EH (cell line): ENCODE measurements at regions not wholly inside any gene's neighbourhood (a gene's known extent, or its start where the extent isn't known, plus 50 kb on each side); places are given as distances from the start of the nearest gene placed in this dataset.

Experiments used
- DNase-seq: peaks from one replicate; pipeline ENCODE4 v3.0.0-alpha.2; 2015; ENCODE audit warnings: low read depth

GRCh38 chr7:84490661-84491060, 296.1 kb upstream of the SEMA3A start:
- DNase-seq: peak; percentile 50

- DNase-seq: peak; percentile 62
Measured at GRCh38 chr7:84484502-84485079, 290.0 kb upstream of the SEMA3A start.

GRCh38 chr7:84482476-84482875, 287.9 kb upstream of the SEMA3A start:
- DNase-seq: peak; percentile 19

GRCh38 chr7:84479059-84479458, 284.5 kb upstream of the SEMA3A start:
- no peak for DNase-seq

DNA sequence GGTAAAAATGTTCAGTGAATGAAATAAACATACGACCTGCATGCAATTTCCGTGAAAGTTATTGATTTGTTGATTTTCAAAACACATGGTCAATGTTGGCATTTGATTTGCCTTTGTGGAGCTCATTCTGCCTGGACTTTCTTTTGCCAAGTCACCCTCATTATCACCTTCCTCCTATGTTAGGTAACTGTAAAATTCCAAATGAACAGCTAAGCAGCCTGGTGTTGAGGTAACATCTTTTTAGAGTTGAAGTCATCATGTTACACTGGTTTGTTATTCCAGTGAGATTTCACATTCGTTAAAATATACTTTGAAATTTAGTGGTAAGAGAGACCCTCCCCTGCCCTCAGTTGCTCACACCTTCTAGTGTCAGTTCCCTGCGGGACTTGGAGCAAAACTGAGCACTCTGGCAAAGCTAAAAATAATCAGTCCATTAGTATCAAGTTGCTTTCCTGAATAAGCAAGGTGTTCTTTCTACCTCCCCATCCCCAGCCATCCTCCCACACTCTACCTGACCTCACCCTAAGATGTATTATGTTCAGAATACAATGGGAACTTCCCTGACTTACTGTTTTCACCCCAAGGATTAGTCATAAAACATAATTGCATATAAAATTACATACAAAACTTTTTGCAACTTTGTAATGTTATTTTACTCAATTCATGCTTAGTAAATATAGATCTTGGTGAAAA, 283.3 kb upstream of the SEMA3A start:
- DNase-seq: no peak

GRCh38 chr7:84474436-84474835, 279.8 kb upstream of the SEMA3A start:
- DNase-seq: no peak

- no peak for DNase-seq
Measured at GRCh38 chr7:84471576-84471975, 277.0 kb upstream of the SEMA3A start.

DNA sequence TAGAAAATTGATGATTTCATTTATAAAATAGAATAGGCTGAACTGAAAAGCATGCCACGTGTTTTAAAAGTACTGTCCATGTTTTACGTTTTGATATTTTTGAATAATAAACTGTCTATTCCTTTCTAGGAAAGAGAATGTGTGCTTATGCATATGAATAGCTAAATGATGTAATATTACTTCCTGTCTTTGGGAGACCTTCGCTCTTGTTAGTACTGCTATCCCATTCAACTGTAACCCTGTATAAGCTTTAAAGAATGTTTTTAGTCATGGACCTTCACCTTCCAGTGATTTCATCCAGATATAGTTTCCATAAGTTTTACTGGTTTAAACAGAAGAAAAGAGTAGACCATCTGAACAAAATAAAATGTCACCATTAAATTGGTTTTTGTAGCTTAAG, 274.4 kb upstream of the SEMA3A start:
- no peak for DNase-seq

DNA sequence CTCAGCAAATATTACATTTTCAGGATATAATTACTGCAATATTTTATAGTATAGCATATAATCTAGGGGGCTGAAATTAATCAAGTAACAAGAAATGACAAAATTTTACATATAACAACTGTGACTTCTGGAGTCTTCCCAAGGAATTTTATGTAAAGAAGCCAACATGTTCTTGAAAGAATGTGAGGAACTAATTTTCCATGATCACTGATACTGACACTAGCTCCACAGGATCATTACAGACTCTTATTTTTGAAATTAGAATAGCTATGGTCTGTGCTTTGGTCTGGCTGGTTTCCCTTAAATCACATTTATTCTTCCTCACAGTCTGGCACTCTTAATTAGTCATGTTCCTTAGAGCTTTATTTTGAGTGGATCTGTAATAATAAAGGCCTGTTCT, 267.7 kb upstream of the SEMA3A start:
- no peak for DNase-seq

- no peak for DNase-seq
Measured at GRCh38 chr7:84461093-84461492, 266.5 kb upstream of the SEMA3A start.

DNA sequence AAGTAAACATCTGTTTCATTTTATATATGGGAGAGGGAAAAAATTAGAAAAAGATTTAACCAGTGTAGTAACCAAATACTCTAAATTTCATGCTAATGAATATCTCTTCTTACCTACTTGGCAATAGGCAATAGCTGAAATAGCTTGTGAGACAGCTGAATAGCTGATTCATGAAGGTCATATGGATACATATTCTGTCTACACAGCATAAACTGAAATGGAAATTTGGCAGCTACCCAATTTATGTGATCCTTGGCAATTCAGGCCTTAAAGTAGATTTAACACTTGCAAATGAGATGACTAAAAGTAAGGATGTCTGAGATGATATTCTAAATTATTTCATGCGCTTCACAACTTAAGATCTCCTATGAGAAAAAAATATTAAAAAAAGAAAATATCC, 261.2 kb upstream of the SEMA3A start:
- no peak for DNase-seq

GRCh38 chr7:84454174-84454959, 259.8 kb upstream of the SEMA3A start:
- DNase-seq: peak; percentile 3

DNA sequence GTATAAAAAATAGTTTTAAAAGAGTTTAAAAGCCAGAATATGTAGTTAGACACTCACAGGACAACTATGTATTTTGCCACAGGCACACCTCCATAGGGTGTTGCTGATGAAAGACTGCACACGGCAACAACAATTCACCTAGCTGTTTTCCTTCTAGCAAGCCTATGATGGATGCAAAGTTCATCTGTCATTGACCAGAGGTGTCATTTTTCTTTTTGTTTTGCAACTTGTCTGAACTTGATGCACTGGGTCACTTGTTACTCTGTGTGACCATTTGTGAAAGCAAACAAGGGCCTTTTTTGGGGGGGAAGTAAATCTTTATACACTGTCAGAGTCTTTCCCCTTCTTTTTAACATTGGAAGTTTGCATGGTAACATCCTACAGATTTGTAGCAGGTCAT, 258.0 kb upstream of the SEMA3A start:
- no peak for DNase-seq

DNA sequence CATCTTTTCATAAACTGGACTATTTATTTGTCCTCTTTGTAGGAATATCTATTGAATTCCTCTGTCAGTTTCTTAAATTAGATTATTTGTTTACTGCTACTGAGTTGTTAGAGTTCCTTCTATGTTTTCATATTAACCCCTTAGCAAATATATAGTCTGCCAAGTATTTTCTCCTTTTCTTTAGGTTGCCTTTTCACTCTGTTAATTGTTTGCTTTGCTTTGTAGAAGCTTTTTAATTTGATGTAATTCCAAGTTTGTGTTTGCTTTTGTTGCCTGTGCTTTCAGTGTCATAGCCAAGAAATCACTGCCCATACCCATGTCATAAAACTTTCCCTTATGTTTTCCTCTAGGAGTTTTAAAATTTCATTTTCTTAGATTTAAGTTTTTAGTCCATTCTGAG, 256.2 kb upstream of the SEMA3A start:
- DNase-seq: no peak

DNA sequence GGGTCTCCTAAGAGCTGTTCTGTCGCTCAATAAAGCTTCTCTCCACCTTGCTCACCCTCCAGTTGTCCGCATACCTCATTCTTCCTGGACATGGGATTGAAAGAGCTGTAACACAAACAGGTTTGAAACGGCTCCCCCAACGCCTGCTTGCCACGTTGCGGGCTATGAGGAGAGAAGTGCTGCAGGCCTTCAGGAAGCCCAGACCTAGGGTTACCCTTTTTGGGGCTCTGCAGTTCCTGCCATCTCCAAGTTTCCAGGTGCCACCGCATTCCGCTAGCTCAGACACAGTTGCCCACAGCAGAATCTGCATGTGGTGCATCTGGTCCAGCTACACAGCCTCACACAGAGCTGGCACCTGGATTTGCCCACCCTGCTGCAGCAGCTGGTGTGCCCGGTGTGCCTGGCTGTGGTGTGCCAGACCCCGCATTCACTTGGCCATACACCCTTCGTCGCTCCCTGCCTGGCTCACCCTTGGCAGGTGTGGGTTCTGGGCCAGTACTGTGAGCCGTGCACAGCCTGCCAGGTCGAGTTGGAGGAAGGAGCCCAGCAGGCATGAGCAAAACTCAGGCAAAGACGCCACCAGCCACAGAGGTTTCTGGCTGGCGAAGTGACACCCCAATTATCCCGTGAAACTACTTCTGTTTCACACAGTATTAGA, 253.2 kb upstream of the SEMA3A start:
- no peak for DNase-seq

DNA sequence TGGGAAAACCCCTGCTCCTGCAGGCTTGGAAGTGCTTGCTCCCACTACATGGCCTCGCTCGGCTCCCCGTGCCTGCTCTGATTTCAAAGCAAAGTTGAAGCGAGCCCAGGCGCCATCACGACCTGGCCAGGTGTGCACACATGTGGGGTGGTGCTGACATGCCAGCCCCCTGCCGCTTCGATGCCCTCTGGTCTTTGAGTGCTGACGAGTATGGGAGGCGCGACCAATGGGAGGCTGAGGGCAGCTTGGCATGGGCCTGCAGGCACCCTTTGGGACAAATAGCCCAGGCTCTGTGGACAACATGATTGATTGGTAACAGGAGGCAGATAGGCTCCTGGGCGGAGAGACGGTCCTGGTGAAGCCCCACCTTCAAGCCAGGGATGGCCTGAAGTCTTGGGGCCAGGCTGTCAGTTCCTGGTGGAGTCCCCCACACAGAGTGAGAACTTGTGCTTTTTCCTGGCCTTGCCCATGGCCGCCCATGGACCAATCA, 252.4 kb upstream of the SEMA3A start:
- DNase-seq: no peak

DNA sequence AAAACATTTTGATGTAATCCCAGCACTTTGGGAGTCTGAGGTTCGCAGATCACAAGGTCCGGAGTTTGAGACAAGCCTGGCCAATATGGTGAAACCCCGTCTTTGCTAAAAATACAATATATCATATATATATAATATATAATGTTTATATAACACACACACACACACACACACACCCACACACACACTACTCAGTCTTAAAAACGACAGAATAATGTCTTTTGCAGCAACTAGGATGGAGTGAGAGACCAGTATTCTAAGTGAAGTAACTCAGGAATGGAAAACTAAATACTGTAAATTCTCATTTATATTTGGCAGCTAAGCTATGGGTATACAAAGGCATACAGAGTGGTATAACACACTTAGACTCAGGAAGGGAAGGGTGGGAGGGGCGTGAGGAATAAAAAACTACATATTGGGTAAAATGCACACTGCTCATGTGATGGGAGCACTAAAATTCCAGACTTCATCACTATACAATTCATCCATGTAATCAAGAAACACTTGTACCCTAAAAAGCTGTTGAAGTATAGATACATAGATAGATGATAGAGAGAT, 231.2 kb upstream of the SEMA3A start:
- DNase-seq: no peak

- no peak for DNase-seq
Measured at GRCh38 chr7:84422790-84423189, 228.2 kb upstream of the SEMA3A start.

DNA sequence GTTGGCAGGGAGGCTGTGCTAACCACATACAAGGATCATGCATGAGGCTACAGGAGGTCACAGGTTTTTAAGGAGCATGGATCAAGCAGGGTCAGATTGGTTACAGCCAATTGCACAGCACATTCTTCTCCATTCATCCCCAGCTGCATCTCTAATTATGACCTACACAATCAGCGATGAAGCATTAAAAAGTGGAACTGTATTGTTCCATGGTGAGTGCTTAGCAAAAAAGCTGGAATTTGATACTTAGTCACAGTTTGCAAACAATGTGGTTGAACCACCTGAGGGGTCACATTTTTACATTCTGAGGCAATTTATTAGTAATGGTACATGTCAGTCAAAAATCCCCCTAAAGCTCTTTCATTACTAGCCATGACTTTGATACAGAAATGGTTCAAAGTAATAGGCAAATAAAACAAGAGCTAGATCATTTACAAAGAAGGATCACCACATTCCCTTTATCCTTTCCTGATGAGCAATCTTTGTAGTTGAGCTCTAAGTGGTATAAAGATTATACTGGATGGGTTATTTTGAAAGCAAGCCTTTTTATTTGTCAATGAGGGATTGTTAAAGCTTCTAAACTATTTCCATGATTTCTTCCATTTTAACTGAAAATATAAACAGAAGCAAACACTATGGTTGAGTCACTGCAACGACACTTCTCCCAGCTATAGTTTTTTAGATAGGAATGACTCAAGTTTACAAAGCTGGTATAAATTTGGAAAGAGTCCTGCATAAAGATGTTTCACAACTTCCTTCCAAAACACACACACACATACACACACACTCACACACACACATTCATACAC, 217.8 kb upstream of the SEMA3A start:
- peak; percentile 95 for DNase-seq

DNA sequence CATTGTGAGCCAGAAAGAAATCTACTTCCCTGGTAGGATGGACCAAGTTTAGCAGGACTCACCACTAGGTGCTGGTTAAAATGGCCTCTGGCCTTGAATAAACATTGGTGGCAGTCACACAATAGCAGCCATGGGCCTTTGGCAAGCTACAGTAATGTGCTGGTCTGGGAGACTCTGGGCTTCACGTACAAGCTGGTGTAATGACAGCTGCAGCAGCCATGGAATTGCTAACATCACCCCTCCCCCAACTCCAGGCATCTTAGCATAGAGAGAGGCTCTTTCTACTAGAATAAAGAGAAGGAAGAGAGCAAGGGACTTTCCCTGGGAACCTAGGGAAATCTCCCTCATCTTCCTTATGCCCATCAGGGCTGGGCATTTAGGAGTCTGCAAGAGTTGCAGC, 205.1 kb upstream of the SEMA3A start:
- no peak for DNase-seq

GRCh38 chr7:84394219-84394618, 199.6 kb upstream of the SEMA3A start:
- DNase-seq: no peak
